ENCODE measurements at regions not wholly inside any gene's neighbourhood (a gene's known extent, or its start where the extent isn't known, plus 50 kb on each side); places are given as distances from the start of the nearest gene placed in this dataset.

- TF ChIP-seq SIN3A (IDR thresholded peaks at IDR 0.05; ENCODE audit: borderline replicate concordance, insufficient read depth, low read length) (no peak), TAF1 (IDR thresholded peaks at IDR 0.05; ENCODE audit: borderline replicate concordance, insufficient read depth, low read length) (no peak), REST (IDR thresholded peaks at IDR 0.05; ENCODE audit: insufficient read depth in 1 of 2, low read depth in 2 of 2, low read length in 2 of 2) (no peak), FOXP2 (optimal IDR thresholded peaks at IDR 0.05; ENCODE audit: borderline replicate concordance, extremely low read depth, extremely low read length, insufficient read depth) (no peak), POLR2AphosphoS5 (IDR thresholded peaks at IDR 0.05; ENCODE audit: low read depth, low read length) (no peak)
Observed at GRCh38 chr18:78240101-78240500, 739.5 kb upstream of the SALL3 start.

GRCh38 chr18:78240627-78241252 lies 738.9 kb upstream of the SALL3 start:
- no peak for TF ChIP-seq POLR2AphosphoS5 (IDR thresholded peaks at IDR 0.05; ENCODE audit: low read depth, low read length)
- TF ChIP-seq SIN3A (IDR thresholded peaks at IDR 0.05; ENCODE audit: borderline replicate concordance, insufficient read depth, low read length) = no peak
- TF ChIP-seq REST (IDR thresholded peaks at IDR 0.05; ENCODE audit: insufficient read depth in 1 of 2, low read depth in 2 of 2, low read length in 2 of 2) = no peak
- TF ChIP-seq TAF1 (IDR thresholded peaks at IDR 0.05; ENCODE audit: borderline replicate concordance, insufficient read depth, low read length) = no peak
- TF ChIP-seq FOXP2 (optimal IDR thresholded peaks at IDR 0.05; ENCODE audit: borderline replicate concordance, extremely low read depth, extremely low read length, insufficient read depth) = no peak

- TF ChIP-seq POLR2AphosphoS5 (IDR thresholded peaks at IDR 0.05; ENCODE audit: low read depth, low read length) = no peak
- TF ChIP-seq REST (IDR thresholded peaks at IDR 0.05; ENCODE audit: insufficient read depth in 1 of 2, low read depth in 2 of 2, low read length in 2 of 2) = no peak
- no peak for TF ChIP-seq FOXP2 (optimal IDR thresholded peaks at IDR 0.05; ENCODE audit: borderline replicate concordance, extremely low read depth, extremely low read length, insufficient read depth)
- TF ChIP-seq TAF1 (IDR thresholded peaks at IDR 0.05; ENCODE audit: borderline replicate concordance, insufficient read depth, low read length) = no peak
- no peak for TF ChIP-seq SIN3A (IDR thresholded peaks at IDR 0.05; ENCODE audit: borderline replicate concordance, insufficient read depth, low read length)
Observed at GRCh38 chr18:78241535-78242253, 737.9 kb upstream of the SALL3 start.

- TF ChIP-seq REST (IDR thresholded peaks at IDR 0.05; ENCODE audit: insufficient read depth in 1 of 2, low read depth in 2 of 2, low read length in 2 of 2) = no peak
- no peak for TF ChIP-seq FOXP2 (optimal IDR thresholded peaks at IDR 0.05; ENCODE audit: borderline replicate concordance, extremely low read depth, extremely low read length, insufficient read depth)
- no peak for TF ChIP-seq SIN3A (IDR thresholded peaks at IDR 0.05; ENCODE audit: borderline replicate concordance, insufficient read depth, low read length)
- no peak for TF ChIP-seq POLR2AphosphoS5 (IDR thresholded peaks at IDR 0.05; ENCODE audit: low read depth, low read length)
- TF ChIP-seq TAF1 (IDR thresholded peaks at IDR 0.05; ENCODE audit: borderline replicate concordance, insufficient read depth, low read length) = no peak
Observed at GRCh38 chr18:78242254-78242643, 737.4 kb upstream of the SALL3 start.
